Bronchial epithelial cell (primary cell): ENCODE measurements at regions not wholly inside any gene's neighbourhood (a gene's known extent, or its start where the extent isn't known, plus 50 kb on each side); places are given as distances from the start of the nearest gene placed in this dataset.

Source experiments
- DNase-seq: peaks from one replicate; pipeline ENCODE4 v3.0.0-alpha.2; 2010; ENCODE audit warnings: low read depth
- FAIRE-seq: peaks from 2 replicates; lab custom pipeline; 2011; peaks lifted over from hg19 to GRCh38; lab: Jason Lieb, UNC
- H3K27me3 ChIP-seq: 2 replicates; pipeline ENCODE4 v1.5.1; 2011; ENCODE audit warnings: low read length; ENCODE audit not compliant: control insufficient read depth, insufficient read depth
- H3K36me3 ChIP-seq: 2 replicates; pipeline ENCODE4 v1.5.1; 2011; ENCODE audit warnings: low read length; ENCODE audit not compliant: control insufficient read depth, insufficient read depth
- H3K4me3 ChIP-seq: 2 replicates; pipeline ENCODE4 v1.5.1; 2011; ENCODE audit warnings: mild to moderate bottlenecking, low read depth, low read length, control low read depth
- CTCF ChIP-seq: IDR thresholded peaks from 2 replicates; pipeline ENCODE4 v1.5.1; 2011; ENCODE audit warnings: mild to moderate bottlenecking, moderate library complexity, low read length, control low read depth, inconsistent platforms; ENCODE audit not compliant: insufficient read depth, severe bottlenecking

GRCh38 chr1:80509965-80510522, 1290.7 kb upstream of the ADGRL2 start:
- no peak for DNase-seq
- FAIRE-seq, result no peak
- H3K4me3 ChIP-seq, result no peak overlapping the region
- H3K27me3 ChIP-seq, result no peaks in the 10 kb centered on the region
- no peak for TF ChIP-seq CTCF
- H3K36me3 ChIP-seq, result no peaks in the 10 kb centered on the region

- H3K4me3 ChIP-seq, result no peak overlapping the region
- TF ChIP-seq CTCF, result no peak
- no peak for DNase-seq
- no peaks in the 10 kb centered on the region for H3K27me3 ChIP-seq
- FAIRE-seq, result no peak
- no peaks in the 10 kb centered on the region for H3K36me3 ChIP-seq
Measured at GRCh38 chr1:80506216-80506615, 1294.5 kb upstream of the ADGRL2 start.

GRCh38 chr1:80498673-80499072, 1302.1 kb upstream of the ADGRL2 start:
- no peak overlapping the region for H3K4me3 ChIP-seq
- TF ChIP-seq CTCF, result no peak
- FAIRE-seq, result no peak
- DNase-seq, result no peak
- no peaks in the 10 kb centered on the region for H3K36me3 ChIP-seq
- no peaks in the 10 kb centered on the region for H3K27me3 ChIP-seq

GRCh38 chr1:80495806-80496205, 1304.9 kb upstream of the ADGRL2 start:
- no peaks in the 10 kb centered on the region for H3K27me3 ChIP-seq
- no peaks in the 10 kb centered on the region for H3K36me3 ChIP-seq
- H3K4me3 ChIP-seq, result no peak overlapping the region
- no peak for TF ChIP-seq CTCF
- no peak for DNase-seq
- no peak for FAIRE-seq

GRCh38 chr1:80472145-80472544, 1328.6 kb upstream of the ADGRL2 start:
- Histone ChIP-seq H3K27me3 (no peaks in the 10 kb centered on the region), H3K36me3 (no peaks in the 10 kb centered on the region), H3K4me3 (no peak overlapping the region)
- no peak for TF ChIP-seq CTCF
- FAIRE-seq, result no peak
- DNase-seq, result no peak

GRCh38 chr1:80468356-80468755, 1332.4 kb upstream of the ADGRL2 start:
- Histone ChIP-seq H3K27me3 (no peaks in the 10 kb centered on the region), H3K36me3 (no peaks in the 10 kb centered on the region), H3K4me3 (no peak overlapping the region)
- FAIRE-seq, result no peak
- no peak for TF ChIP-seq CTCF
- peak; percentile 7 for DNase-seq
